Fibroblast of mammary gland (primary cell): ENCODE measurements at regions not wholly inside any gene's neighbourhood (a gene's known extent, or its start where the extent isn't known, plus 50 kb on each side); places are given as distances from the start of the nearest gene placed in this dataset.
A peak's percentile ranks its signal among the peaks of the same experiment; 100 is the strongest.

Source experiments
- DNase-seq: peaks from one replicate; pipeline ENCODE4 v3.0.0-alpha.2; 2010; ENCODE audit warnings: low read depth
- H3K4me3 ChIP-seq: 2 replicates; pipeline ENCODE4 v1.5.1; 2011; ENCODE audit warnings: low read depth, mild to moderate bottlenecking, low read length, moderate library complexity; ENCODE audit not compliant: control insufficient read depth
- TF ChIP-seq, protein P1 (sequence below): conservative IDR thresholded peaks from 2 replicates; pipeline ENCODE4 v1.5.1; 2011; ENCODE audit warnings: low read depth, low read length, inconsistent platforms; ENCODE audit not compliant: control insufficient read depth, insufficient read depth

DNA sequence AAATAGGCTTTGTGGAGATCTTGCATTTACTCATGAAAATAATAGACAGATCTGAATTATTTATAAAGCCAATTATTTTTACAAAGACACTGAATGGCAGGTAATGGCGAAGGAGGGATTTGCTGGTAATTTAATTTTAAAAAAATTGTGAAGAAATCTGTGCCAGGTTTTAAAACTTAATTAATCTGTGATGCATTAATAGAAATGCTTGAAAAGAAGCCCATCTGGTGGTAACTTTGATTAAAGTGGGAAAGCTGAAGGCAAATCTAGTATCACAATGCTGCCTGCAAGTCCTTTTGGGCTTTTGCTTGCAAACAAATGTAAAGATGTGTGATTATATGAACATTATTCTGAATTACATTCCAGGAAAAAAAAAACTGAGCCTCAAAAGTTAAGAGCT is 433.2 kb upstream of the DEPDC1 start:
- no peak overlapping the region for H3K4me3 ChIP-seq
- no peak for DNase-seq
- TF ChIP-seq, protein P1, sequence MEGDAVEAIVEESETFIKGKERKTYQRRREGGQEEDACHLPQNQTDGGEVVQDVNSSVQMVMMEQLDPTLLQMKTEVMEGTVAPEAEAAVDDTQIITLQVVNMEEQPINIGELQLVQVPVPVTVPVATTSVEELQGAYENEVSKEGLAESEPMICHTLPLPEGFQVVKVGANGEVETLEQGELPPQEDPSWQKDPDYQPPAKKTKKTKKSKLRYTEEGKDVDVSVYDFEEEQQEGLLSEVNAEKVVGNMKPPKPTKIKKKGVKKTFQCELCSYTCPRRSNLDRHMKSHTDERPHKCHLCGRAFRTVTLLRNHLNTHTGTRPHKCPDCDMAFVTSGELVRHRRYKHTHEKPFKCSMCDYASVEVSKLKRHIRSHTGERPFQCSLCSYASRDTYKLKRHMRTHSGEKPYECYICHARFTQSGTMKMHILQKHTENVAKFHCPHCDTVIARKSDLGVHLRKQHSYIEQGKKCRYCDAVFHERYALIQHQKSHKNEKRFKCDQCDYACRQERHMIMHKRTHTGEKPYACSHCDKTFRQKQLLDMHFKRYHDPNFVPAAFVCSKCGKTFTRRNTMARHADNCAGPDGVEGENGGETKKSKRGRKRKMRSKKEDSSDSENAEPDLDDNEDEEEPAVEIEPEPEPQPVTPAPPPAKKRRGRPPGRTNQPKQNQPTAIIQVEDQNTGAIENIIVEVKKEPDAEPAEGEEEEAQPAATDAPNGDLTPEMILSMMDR: no peak

DNA sequence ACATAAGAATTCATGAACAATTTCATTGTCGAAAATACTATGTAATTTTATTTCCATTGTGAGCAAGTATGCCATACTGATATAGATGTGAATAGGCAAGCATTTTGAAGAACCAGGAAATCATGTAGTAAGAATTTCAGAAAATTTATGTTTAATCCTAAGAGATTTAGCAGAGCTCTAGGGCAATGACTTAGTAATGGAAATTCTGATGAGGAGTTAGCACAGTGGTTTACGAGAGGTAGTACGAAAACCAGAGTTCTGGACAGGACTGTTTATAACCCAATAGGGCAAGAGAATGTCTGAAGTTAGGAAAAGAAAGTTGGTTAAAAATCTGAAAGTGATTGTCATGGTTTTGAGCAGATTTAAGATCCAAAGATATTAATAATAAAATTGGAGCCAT is 439.6 kb upstream of the DEPDC1 start:
- no peak overlapping the region for H3K4me3 ChIP-seq
- DNase-seq: no peak
- TF ChIP-seq, protein P1: no peak

DNA sequence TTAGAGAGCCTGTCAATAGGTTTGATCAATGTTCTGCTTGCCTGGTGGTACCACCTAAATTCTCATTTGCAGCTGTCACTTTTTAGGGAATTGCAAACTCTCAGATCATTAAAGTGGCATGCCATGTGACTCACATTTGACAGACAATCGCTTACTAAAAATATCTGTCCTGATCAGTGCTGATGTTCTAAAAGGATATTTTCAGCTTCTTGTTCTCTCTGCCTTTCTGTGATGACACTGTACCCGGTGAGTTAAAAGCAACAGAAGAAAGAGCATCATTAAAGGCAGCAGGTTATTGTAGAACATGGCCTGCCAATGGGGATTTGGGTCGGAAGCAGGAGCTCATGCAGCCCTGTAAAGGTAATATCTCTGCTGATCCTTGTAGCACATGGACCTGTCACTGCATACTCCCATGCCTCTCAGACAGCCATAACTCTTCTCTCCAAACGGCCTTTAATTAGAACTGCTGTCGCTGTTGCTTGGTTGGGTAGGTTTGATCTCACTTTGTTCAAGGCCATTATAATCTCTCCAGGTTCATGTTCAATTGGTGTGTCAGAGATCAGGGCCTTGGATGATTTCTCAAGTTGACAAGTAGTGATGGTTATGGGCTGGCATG is 441.3 kb upstream of the DEPDC1 start:
- TF ChIP-seq, protein P1: no peak
- no peak overlapping the region for H3K4me3 ChIP-seq
- DNase-seq: no peak

DNA sequence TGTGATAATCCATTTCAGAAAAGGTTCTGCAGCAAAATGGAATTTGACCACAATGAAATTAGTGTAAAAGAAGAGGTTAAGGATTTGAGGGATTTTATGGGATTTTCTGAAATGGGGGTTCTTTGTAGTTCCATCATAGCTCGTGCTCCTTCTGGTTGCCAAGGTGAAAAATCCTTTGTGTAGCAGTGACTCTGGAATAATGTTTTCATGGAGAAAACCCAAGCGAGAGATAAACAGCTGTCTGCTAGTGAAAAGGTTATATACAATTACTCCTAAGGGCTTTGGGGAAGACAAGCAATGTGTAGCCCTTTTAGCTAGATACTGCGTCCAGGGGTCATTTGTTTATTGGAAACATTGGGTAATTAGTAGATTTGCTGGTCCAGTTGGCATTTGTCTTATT is 453.2 kb upstream of the DEPDC1 start:
- no peak for DNase-seq
- no peak overlapping the region for H3K4me3 ChIP-seq
- TF ChIP-seq, protein P1: no peak

DNA sequence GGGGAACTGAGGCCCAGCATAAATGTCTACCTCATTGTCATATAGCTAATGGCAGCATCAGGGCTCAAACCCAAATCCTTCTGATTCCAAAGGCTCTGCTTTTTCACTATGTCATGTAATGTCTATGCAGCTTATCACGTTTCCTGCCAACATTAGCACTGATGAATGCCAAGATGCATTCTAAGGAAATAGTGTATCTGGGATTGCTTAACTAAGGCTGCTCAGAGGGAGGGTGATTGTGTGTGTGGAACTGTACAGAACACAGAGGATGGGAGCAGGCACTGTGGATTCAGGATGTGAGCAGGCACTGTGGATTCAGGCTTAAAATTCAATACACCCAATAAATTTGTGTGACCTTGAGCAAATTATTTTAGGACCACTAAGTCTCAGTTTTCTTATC is 456.4 kb upstream of the DEPDC1 start:
- H3K4me3 ChIP-seq: no peak overlapping the region
- no peak for DNase-seq
- TF ChIP-seq, protein P1: no peak

DNA sequence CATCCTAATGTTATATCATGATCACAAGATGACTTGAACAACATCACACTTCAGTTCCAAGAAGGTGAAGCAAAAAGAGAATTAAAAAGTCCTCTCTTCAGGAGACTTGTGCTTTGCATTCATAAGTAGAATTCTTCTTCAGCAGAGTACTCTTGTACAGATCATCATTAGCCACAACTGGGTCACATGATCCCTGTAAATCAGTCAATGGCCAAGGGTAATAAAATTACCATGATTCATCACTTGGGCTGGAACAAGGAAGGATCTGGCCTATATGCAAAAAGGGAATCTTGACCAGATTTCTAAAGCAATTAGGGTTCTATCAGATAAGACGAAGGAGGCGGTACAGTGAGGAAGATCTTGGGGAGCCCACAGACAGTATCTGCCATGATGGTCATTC is 458.0 kb upstream of the DEPDC1 start:
- no peak overlapping the region for H3K4me3 ChIP-seq
- DNase-seq: peak; percentile 54
- TF ChIP-seq, protein P1: no peak

DNA sequence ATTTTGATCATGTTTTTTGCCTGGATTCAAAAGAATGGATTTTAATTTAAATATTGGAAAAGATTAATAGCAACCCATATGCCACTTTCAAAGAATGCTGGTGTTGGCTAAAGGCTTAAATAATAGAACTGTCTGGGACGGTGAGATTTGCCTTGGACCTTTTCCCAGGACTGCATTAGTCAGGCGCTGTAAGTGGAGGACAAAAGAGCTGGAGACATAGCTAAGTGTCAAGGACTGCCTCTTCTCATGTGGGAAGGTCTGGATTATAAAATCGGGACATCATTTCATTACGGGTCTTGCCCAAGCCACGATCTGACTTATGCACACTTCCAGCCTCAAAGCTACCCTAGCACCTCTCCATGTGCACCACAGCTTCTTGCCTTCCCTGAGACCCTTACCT is 458.5 kb upstream of the DEPDC1 start:
- peak; percentile 25 for DNase-seq
- TF ChIP-seq, protein P1: no peak
- H3K4me3 ChIP-seq: no peak overlapping the region
